HG03139 (cell line): ENCODE measurements at regions not wholly inside any gene's neighbourhood (a gene's known extent, or its start where the extent isn't known, plus 50 kb on each side); places are given as distances from the start of the nearest gene placed in this dataset.

ENCODE experiments used
- ATAC-seq: cut with Tn5 transposase; IDR thresholded peaks from one replicate; pipeline ENCODE4 v1.9.1; 2021; ENCODE audit not compliant: unreplicated experiment

DNA sequence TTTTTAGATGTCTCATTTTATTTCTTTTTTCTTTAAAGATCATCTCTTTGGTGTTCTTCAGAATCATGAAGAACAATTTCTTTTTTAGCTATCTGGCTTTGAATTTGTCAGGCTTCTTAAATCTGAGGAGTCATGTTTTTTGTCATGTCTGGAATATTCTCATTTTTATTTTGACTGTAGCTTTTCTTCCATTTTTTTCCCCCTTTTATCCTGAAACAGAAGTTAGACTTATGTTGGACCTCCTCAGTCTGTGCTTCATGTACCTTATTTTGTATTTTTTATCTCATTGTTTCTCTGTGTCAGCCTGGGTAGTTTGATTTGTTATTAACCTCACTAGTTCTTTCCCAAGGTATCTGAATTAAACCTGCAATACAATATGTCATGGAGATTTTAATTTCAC, 319.2 kb upstream of the ADGRL4 start:
- no peak for ATAC-seq

DNA sequence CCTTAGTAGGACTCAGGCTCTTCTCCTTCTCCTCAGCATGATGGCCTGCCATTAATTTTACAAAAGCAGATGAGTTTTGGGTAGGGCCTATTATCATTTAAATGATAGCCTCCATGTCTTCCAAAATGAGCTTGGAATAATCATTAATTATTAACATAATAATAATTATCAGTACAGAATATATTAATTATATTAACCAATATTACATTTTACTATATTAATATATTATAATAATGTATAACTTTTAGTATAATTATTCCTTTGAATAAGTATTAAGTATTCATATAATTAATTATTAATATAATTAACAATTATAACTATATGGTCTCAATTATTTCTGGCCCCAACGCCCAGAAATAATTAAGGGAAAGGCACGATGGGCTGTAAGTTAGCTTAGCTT, 318.6 kb upstream of the ADGRL4 start:
- ATAC-seq, result no peak

DNA sequence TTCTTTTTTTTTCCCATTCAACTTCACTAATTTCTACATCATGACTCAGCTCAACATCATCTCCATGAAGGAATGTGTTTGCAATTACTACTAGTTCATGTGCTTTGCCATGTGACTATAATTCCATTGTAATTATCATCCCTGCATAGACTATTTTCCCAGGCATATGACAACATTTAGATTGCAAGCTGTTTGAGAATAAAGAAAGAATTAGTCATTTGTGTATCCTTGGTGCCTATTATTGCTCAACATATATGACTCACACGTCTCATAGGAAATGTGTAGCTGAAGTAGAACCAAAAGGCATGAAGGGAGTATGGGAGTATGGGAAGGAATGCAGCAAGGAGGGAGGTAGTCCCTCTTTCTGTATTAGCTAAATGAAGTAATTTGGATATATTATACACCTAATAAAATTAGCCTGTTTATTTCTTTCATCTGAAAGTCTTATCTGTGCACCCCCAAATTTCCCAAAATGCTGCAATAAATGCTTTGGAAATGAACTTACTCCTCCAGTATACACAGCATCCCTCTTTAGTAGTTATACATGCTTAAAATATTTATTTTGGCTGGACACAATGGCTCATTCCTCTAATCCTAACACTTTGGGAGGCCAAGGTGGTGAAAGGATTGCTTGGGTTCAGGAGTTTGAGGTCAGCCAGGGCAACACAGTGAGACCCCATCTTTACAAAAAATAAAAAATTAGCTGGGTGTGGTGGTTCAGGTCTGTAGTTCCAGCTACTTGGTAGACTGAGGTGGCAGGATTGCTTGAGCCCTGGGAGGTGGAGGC, 316.9 kb upstream of the ADGRL4 start:
- no peak for ATAC-seq

DNA sequence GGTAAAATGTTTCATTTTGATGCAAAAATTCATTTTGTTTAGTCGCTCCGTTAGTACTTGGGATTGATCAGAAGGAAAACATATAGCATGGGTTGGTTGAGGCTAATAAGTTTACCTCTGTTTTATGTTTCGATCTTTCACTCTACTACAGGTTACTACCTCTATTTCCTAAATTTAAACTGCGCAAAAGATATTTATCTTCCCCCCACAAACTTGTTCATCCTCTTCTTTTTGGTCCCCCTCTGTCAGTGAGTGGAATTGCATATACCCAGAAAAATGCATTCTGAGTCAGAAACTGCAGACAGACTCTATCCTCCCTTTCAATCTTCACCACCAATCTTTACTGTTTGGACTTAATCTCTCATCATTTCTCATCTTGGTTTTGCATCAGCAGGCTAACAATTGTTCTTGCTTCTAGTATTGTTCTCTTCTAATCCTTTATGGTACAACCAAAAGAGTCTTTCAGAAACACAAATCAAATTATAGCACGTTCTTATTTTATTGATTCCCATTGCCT, 316.0 kb upstream of the ADGRL4 start:
- no peak for ATAC-seq

DNA sequence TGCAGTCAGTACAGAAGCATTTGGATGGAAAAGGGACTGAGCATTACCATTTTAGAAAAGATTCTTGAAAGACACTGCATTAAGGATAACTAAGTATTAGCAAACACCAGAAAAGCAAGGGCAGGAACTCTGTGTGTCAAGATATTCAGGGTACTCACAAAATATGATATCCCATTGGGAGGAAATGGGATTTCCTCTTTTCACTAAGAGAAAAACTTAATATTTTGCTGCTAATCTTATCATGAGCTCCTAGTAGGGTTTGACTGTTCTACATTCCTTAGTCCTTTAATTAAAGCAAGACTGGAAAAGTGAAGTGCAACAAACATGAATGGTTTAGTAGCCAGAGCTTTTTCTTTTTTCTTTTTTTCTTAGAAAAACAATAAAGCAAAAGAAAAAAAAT, 305.9 kb upstream of the ADGRL4 start:
- no peak for ATAC-seq

DNA sequence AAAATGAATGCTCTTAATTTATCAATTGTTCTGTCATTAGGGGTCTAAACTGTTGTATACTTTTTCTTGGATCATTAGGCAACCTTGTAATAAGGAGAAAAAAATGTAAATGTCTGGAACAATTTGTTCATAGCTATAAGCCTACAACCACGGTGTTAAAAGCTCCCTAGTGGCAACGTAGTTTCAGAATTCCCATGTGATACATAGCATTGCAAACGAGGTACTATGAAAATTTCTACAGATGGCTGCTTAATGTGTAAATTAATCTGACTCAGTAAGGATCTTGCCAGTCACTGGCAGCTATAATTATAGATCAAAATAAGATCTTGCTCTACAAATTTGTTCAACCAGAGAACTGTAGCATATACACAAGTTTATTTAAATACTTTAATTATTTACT, 304.1 kb upstream of the ADGRL4 start:
- ATAC-seq, result no peak

DNA sequence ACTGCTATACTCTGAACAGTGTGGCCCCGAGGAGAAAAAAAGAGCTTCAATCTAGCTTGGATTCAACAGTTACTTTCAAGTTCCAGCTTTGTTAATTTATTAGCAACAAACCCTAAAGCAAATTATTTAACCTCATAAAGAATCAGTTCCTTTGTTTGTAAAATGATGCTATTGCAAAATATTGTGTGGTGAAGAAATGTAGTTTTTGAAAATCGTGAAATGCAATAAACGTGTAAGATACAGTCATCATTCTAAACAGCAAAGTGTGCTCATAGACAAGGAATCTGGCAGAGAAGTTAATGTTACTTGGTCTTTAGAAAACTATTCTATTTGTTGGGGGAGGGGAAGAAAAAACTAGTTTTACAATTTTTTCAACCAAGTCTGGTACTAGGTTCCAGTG, 297.6 kb upstream of the ADGRL4 start:
- ATAC-seq, result no peak

- ATAC-seq, result no peak
These were observed 296.5 kb upstream of the ADGRL4 start for GRCh38 chr1:79303040-79303439.

DNA sequence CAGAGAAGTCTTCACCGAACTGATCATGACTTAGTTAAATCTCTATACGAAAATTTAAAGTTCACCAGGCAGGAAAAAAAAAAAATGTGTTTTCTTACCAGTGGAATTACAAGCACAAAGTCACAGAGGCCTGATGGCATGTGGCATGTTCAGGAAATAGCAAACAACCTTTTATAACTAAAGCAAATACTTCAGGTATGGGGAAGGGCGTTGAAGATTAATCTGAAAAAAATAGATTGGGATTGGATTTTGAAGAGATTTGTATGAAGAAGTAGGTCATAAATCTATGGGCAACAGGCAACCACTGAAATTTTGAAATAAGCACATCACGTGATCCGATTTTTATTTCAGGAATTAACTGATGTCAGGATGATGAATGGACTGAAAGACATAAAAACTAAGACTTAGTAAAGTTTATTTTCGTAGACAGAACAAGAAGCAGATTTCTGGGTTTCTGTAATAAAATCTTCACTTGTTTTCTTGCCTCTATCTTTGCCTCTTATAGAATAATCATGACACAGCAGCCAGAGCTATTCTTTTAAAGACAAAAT, 295.9 kb upstream of the ADGRL4 start:
- ATAC-seq, result no peak

DNA sequence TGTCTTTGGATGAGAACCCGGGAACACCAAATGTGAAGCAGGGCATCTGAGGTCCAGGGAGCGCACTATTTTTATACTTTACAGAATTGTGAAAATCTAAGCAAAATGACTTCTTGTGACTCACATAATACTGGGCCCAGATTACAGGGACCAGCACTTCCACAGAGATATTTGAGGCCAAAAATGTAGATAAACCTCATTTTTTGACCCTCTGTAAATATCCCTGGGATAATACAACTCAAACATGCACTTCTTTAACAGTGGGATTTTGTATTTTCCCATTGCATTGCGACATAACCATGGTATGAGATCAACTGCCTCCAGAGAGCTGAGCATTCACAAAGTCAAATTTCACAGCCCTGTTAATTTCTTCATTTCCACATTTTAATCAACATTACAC, 289.4 kb upstream of the ADGRL4 start:
- ATAC-seq, result no peak

- ATAC-seq, result no peak
These were observed 287.1 kb upstream of the ADGRL4 start for GRCh38 chr1:79293611-79294010.

DNA sequence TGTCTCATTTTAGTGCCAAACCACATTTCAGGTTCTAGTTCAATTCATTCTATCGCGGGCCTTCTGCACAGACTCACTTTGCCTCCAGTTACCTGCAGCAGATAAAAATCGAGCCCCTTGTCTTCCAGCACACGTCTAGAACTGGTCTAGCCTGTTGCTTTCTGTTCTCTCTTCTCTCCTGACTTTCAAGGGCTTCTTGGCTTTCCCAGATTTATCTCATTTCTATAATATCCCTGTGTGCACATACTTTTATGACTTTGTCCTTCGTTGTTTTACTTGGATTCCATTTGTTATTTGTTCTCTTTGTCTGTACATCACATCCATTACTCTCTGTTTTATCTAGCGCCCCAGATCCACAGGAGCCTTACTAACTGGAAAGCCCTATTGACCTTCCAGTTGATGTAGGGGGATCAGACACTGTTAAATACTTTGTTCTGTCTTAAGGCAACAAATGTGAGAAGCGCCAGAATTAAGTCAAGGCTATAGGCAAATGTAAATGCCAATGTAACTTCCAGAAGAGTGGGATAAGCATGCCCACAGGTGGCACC, 284.5 kb upstream of the ADGRL4 start:
- ATAC-seq, result no peak

- no peak for ATAC-seq
These were observed 281.5 kb upstream of the ADGRL4 start for GRCh38 chr1:79287982-79288381.

DNA sequence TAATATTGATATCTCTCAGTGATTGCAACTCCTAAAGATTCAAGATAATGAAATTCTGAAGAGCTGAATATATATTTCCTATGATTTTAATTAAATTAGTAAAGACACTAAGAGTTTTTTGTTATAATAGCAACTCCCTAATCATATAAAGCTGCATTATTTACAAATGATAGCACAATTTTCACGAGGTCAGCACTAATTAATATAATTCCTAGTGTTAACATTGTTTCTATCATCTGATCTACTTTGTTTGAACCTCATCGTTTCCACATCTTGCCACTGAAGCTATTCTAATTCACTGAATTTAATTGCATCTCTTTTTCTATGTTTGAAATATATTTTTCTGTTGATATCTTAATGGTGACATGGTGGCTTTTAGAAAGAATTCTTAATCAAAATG, 279.1 kb upstream of the ADGRL4 start:
- no peak for ATAC-seq

GRCh38 chr1:79283451-79283850, 276.9 kb upstream of the ADGRL4 start:
- ATAC-seq, result no peak

GRCh38 chr1:79281442-79281841, 274.9 kb upstream of the ADGRL4 start:
- ATAC-seq, result no peak

GRCh38 chr1:79271759-79272158, 265.2 kb upstream of the ADGRL4 start:
- ATAC-seq, result no peak

DNA sequence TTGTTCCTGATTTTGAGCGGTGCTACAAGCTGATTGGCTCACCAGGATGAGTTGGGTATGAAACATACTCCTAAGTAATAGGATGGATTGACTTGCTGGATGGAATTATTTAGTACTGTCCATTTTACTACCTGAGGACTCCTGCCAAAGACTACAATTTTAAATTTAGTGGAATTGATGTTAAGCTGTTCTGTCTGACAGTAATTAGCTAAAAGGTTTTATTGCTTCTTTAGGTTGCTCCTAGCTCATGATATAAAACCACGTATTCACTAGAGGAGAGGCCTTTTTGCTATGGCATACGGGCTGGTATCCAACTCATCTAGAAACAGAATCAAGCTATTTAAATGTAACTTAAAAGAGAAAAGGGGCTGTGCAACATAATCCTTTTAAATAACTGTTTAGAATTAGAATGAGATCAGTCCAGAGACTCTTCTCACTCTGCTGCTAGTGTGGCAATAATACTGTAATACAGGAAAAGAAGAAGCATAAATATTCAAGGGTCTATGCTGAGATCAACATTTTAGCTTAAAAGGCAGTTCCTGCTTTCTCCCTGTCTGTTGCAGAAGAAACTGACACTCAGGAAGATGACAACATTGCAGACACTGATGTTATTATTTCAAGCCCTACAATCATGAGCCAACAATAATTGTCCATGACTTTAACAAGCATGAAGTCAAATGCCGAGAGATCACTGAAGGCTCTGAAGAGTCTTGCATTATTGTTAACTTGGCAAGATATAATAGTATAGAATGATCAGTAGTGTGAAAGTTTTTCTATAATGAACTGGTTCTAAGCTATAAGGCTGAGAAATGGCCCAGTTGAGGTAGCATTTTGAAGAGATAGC, 258.7 kb upstream of the ADGRL4 start:
- no peak for ATAC-seq

DNA sequence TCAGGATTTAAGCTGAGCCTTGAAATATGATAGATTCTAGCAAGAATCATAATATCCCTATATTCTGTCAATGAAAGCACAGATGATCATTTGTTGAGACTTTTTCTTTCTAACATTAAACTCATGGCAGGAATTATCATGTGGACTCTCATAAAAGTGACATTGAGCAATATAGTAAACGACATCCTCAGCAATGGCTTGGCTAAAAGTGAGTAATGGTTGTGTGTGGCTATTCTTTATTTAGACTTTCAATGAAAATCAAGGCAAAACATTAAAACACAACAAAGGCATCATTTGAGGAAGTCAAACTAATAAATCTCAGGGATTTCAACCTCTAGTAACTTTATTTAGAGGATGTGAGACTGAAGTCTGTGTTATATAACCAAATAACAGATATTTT, 257.8 kb upstream of the ADGRL4 start:
- no peak for ATAC-seq

DNA sequence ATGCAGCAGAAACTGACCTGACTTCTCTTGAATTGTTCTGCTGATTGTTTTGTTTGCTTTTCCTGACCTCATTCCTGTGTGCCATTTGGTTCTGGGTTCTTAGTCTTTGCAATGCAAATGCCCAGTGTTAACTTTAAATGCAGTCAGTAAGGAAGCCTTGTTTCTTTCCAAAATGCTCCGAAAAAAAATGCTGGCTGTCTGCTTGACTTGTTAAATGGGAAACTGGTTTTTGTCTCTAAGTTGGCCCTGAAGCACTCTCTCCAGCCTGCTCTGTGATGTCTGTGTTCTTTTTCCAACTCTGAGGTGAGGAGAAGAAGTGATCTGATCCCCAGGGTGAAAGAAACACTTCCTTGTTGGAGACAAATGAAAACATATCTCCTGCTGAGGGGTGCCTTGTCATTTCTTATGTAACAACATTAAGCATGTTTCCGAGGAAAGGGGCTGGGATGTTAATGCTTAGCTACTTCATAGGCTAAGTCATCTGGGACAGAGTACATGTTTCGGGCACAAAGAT, 256.3 kb upstream of the ADGRL4 start:
- no peak for ATAC-seq
